ENCODE measurements at regions not wholly inside any gene's neighbourhood (a gene's known extent, or its start where the extent isn't known, plus 50 kb on each side); places are given as distances from the start of the nearest gene placed in this dataset.

DNA sequence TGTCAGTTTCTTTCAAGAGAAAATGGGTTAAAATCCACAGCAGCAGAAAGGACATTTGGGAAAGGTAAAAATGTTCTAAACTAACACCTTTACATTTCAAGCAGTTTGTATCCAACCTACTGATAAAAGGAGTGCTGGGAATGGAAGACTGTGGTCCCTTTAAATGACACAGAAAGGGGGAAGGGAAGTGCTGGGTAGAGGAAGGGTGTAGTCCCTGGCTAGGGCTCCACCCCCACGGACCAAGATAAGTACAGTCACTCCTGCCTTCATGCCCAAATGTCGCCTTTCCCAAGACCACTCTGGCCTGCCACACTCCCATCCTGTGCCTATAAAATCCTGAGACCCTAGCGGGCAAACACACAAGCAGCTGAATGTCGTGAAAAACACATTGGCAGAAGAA, 350.9 kb upstream of the POU1F1 start:
- Histone ChIP-seq H3K27ac (no peak overlapping the region), H3K27me3 (no peaks in the 10 kb centered on the region), H3K4me1 (no peaks in the 10 kb centered on the region), H3K36me3 (no peaks in the 10 kb centered on the region), H3K4me3 (no peak overlapping the region), H3K9me3 (peaks cover 0 to 5% (median 0%) of the 10 kb centered on the region in 3 donors)
- DNase-seq (no peak), ATAC-seq (no peak)
- TF ChIP-seq, protein P1, sequence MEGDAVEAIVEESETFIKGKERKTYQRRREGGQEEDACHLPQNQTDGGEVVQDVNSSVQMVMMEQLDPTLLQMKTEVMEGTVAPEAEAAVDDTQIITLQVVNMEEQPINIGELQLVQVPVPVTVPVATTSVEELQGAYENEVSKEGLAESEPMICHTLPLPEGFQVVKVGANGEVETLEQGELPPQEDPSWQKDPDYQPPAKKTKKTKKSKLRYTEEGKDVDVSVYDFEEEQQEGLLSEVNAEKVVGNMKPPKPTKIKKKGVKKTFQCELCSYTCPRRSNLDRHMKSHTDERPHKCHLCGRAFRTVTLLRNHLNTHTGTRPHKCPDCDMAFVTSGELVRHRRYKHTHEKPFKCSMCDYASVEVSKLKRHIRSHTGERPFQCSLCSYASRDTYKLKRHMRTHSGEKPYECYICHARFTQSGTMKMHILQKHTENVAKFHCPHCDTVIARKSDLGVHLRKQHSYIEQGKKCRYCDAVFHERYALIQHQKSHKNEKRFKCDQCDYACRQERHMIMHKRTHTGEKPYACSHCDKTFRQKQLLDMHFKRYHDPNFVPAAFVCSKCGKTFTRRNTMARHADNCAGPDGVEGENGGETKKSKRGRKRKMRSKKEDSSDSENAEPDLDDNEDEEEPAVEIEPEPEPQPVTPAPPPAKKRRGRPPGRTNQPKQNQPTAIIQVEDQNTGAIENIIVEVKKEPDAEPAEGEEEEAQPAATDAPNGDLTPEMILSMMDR (IDR thresholded peaks at IDR 0.05 in 4 of 5, conservative IDR thresholded peaks at IDR 0.05 in 1 of 5): no peak
- TF ChIP-seq POLR2A (IDR thresholded peaks at IDR 0.05): no peak
- intact Hi-C loops (cut with DNase I; ENCODE audit: low total_unique reads) (no loop called here), in situ Hi-C loops (cut with MboI; ENCODE audit: low sequenced_read_pairs in 4 of 4) (no loop called here)

DNA sequence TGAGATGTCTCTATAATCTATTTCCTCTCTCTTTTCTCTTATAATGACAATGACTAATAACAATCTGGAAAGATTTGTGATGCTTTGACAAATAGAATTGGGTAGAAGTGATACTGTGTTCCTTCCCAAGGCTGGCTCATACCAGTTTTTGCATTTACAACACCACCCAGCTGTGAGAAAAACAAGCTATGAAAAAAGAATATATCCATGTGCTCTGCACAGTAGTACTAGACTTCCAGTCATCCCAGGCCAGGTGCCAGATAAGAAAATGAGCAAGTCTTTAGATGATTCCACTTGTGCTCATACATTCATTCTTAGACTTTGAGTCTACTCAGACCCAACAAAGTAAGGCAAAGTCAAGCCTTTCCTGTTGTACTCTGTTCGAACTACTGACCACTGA, 350.2 kb upstream of the POU1F1 start:
- no peak for ATAC-seq
- Histone ChIP-seq H3K27me3 (no peaks in the 10 kb centered on the region), H3K4me3 (no peak overlapping the region), H3K9me3 (peaks cover 0 to 5% (median 0%) of the 10 kb centered on the region in 3 donors), H3K36me3 (no peaks in the 10 kb centered on the region), H3K27ac (no peak overlapping the region), H3K4me1 (no peaks in the 10 kb centered on the region)
- DNase-seq: no peak
- TF ChIP-seq POLR2A (IDR thresholded peaks at IDR 0.05): no peak
- TF ChIP-seq, protein P1 (IDR thresholded peaks at IDR 0.05 in 4 of 5, conservative IDR thresholded peaks at IDR 0.05 in 1 of 5): no peak
- intact Hi-C loops (cut with DNase I; ENCODE audit: low total_unique reads): no loop called here
- in situ Hi-C loops (cut with MboI; ENCODE audit: low sequenced_read_pairs in 4 of 4): no loop called here

DNA sequence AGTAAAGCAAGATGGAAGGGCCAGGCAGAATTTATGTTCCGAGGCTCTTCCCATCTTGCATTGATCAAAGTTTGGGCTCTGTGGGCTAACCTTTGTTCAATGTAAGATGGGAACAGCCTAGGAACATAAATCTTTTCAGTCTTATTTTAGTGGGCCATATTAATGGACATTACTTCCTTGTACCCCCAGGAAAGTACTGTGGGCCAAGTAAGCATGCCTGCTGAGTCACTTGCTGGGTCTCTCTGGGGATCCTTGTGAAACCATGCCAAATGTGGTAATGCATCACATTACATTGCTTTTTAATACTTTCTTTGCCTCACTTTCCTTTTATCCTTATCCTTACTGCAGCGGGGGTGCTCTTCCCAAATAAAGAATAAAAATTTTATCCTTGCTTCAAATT, 349.5 kb upstream of the POU1F1 start:
- intact Hi-C loops (cut with DNase I; ENCODE audit: low total_unique reads) (no loop called here), in situ Hi-C loops (cut with MboI; ENCODE audit: low sequenced_read_pairs in 4 of 4) (no loop called here)
- no peaks in the 10 kb centered on the region for H3K36me3 ChIP-seq
- H3K27me3 ChIP-seq: no peaks in the 10 kb centered on the region
- TF ChIP-seq POLR2A (IDR thresholded peaks at IDR 0.05): no peak
- TF ChIP-seq, protein P1 (IDR thresholded peaks at IDR 0.05 in 4 of 5, conservative IDR thresholded peaks at IDR 0.05 in 1 of 5): no peak
- H3K4me3 ChIP-seq: no peak overlapping the region
- H3K9me3 ChIP-seq: peaks cover 0 to 5% (median 0%) of the 10 kb centered on the region in 3 donors
- DNase-seq (no peak), ATAC-seq (no peak)
- no peak overlapping the region for H3K27ac ChIP-seq
- H3K4me1 ChIP-seq: no peaks in the 10 kb centered on the region

DNA sequence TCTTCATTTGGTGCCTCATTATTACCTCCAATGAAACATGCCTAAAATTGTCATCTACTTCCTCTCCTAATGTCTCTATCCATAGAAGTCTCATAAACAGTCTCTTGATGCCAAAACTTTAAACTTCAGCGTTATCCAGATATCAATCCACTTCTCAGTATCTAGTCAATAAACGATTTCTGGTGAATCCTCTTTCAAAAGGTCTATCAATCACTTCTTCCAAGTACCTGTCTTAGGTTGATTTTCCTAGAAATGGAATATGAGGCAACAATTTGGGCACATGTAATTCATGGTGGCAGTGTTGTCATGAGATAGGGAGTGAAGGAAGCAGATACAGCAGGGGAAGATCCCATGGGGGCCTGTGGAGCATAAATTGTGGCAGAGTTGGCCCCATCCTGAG, 348.5 kb upstream of the POU1F1 start:
- no peak overlapping the region for H3K27ac ChIP-seq
- no peaks in the 10 kb centered on the region for H3K4me1 ChIP-seq
- TF ChIP-seq POLR2A (IDR thresholded peaks at IDR 0.05): no peak
- TF ChIP-seq, protein P1 (IDR thresholded peaks at IDR 0.05 in 4 of 5, conservative IDR thresholded peaks at IDR 0.05 in 1 of 5): no peak
- in situ Hi-C loops (cut with MboI; ENCODE audit: low sequenced_read_pairs in 4 of 4): no loop called here
- intact Hi-C loops (cut with DNase I; ENCODE audit: low total_unique reads): no loop called here
- DNase-seq: no peak
- H3K27me3 ChIP-seq: no peaks in the 10 kb centered on the region
- no peak overlapping the region for H3K4me3 ChIP-seq
- no peaks in the 10 kb centered on the region for H3K36me3 ChIP-seq
- no peak for ATAC-seq
- H3K9me3 ChIP-seq: peaks cover 0 to 5% (median 0%) of the 10 kb centered on the region in 3 donors

DNA sequence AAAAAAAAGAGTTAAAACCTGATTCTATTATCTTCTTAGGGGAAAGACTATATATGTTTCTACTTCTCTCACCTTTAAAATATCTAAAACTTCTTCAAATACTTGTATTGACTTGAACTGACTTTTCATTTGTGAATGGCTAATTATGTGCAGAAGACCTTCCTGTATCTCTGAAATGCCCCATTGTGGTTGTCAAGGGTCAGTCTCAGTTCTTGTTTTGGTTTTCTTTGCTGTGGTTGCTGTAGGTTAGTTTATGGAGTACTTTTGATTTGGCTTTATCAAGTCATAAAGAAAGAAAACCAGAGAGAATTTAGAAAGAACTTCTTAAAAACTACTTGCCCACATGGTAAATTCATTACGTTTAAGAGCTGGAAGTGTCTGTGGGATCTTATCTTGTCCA, 345.3 kb upstream of the POU1F1 start:
- no peaks in the 10 kb centered on the region for H3K27me3 ChIP-seq
- H3K36me3 ChIP-seq: no peaks in the 10 kb centered on the region
- no peaks in the 10 kb centered on the region for H3K9me3 ChIP-seq
- no peak for TF ChIP-seq POLR2A (IDR thresholded peaks at IDR 0.05)
- TF ChIP-seq, protein P1 (IDR thresholded peaks at IDR 0.05 in 4 of 5, conservative IDR thresholded peaks at IDR 0.05 in 1 of 5): no peak
- no peak overlapping the region for H3K4me3 ChIP-seq
- in situ Hi-C loops (cut with MboI; ENCODE audit: low sequenced_read_pairs in 4 of 4): no loop called here
- no peak for DNase-seq
- no peak for ATAC-seq
- no peaks in the 10 kb centered on the region for H3K4me1 ChIP-seq
- H3K27ac ChIP-seq: no peak overlapping the region
- intact Hi-C loops (cut with DNase I; ENCODE audit: low total_unique reads): no loop called here

Data from gastrocnemius medialis (tissue), 4 donors.